NB4 (cell line): ENCODE measurements at regions not wholly inside any gene's neighbourhood (a gene's known extent, or its start where the extent isn't known, plus 50 kb on each side); places are given as distances from the start of the nearest gene placed in this dataset.

Source experiments
- TF ChIP-seq, protein P1 (sequence below): IDR thresholded peaks from one replicate; pipeline ENCODE4 v1.5.1; 2012; ENCODE audit warnings: low read depth, low read length
- TF ChIP-seq, protein P2 (sequence below): IDR thresholded peaks from 2 replicates; pipeline ENCODE4 v1.6.1; 2011; ENCODE audit warnings: low read depth, low read length

DNA sequence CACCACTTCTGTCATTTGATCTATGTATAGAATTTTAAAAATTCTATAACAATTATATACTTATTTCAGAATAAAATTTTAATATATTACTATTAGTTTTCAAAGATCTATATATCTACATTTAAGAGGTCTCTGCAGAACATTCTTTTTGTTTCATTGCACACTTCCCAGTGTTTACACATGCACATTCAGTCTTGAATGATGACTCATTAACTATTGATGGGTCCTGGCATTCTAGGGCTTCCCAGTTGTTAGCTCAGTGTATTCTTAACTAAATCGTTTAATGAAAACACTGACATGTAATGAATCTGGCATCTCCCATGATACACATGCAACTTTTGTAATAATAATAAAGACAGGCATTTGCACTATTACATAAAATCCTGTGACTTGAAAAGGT is 324.6 kb downstream of the KLF12 start:
- TF ChIP-seq, protein P1, sequence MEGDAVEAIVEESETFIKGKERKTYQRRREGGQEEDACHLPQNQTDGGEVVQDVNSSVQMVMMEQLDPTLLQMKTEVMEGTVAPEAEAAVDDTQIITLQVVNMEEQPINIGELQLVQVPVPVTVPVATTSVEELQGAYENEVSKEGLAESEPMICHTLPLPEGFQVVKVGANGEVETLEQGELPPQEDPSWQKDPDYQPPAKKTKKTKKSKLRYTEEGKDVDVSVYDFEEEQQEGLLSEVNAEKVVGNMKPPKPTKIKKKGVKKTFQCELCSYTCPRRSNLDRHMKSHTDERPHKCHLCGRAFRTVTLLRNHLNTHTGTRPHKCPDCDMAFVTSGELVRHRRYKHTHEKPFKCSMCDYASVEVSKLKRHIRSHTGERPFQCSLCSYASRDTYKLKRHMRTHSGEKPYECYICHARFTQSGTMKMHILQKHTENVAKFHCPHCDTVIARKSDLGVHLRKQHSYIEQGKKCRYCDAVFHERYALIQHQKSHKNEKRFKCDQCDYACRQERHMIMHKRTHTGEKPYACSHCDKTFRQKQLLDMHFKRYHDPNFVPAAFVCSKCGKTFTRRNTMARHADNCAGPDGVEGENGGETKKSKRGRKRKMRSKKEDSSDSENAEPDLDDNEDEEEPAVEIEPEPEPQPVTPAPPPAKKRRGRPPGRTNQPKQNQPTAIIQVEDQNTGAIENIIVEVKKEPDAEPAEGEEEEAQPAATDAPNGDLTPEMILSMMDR: no peak
- TF ChIP-seq, protein P2, sequence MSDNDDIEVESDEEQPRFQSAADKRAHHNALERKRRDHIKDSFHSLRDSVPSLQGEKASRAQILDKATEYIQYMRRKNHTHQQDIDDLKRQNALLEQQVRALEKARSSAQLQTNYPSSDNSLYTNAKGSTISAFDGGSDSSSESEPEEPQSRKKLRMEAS: no peak
